Lower lobe of right lung (tissue), 2 donors: ENCODE measurements at regions not wholly inside any gene's neighbourhood (a gene's known extent, or its start where the extent isn't known, plus 50 kb on each side); places are given as distances from the start of the nearest gene placed in this dataset.
A peak's percentile ranks its signal among the peaks of the same experiment; 100 is the strongest.

Source experiments
- ATAC-seq, 2 donors: fragments of 200-7000 bp; cut with Tn5 transposase; one replicate each; pipeline ENCODE4 v1.9.1; 2020 to 2022; ENCODE audit warnings: mild to moderate bottlenecking in 2 of 2, moderate library complexity in 2 of 2
- DNase-seq: peaks from one replicate; pipeline ENCODE4 v3.0.0-alpha.2; 2020
- H3K27ac ChIP-seq: fragments of 200-600 bp; one replicate; pipeline ENCODE4 v1.8.0; 2022
- H3K27me3 ChIP-seq: fragments of 200-600 bp; one replicate; pipeline ENCODE4 v1.8.0; 2022; ENCODE audit warnings: low read depth
- H3K36me3 ChIP-seq: fragments of 200-600 bp; one replicate; pipeline ENCODE4 v1.8.0; 2022; ENCODE audit warnings: mild to moderate bottlenecking
- H3K4me1 ChIP-seq: fragments of 200-600 bp; one replicate; pipeline ENCODE4 v1.8.0; 2022
- H3K4me3 ChIP-seq: fragments of 200-600 bp; one replicate; pipeline ENCODE4 v1.8.0; 2022; ENCODE audit warnings: mild to moderate bottlenecking
- H3K9me3 ChIP-seq: fragments of 200-600 bp; one replicate; pipeline ENCODE4 v1.8.0; 2022
- intact Hi-C: fragments of 100-400 bp; cut with DNase I; formaldehyde crosslinking; loops from one replicate; pipeline ENCODE4 v1.11.0; 2022
- TF ChIP-seq, protein P1 (sequence below): fragments of 200-600 bp; IDR thresholded peaks from one replicate; pipeline ENCODE4 v1.8.0; 2022; ENCODE audit warnings: antibody characterized with exemption, mild to moderate bottlenecking
- donor health status: DM: no; HTN: yes; CAD: no; lungs with severe emphysema.

DNA sequence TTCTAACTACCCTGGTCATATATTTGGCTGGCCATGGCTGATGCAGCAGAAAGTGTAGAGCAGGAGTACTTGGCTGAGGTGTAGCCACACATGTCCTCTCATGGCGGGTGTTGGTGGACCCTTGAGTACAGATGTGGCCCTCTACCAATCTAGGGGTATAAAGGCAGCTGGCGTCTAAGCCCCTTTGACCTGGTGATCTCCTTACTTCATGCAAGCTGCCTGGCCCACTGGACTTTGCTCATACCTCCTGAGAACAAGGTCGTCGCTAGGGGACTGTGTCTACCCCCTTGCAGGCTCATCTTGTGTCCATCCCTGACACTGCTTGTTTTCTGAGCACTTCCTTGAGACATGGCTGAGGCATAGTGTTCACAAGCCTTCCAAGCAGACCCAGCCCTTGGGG lies 287.8 kb downstream of the RPS24 start:
- ATAC-seq (no peak), DNase-seq (no peak)
- Histone ChIP-seq H3K9me3 (peaks cover 11% of the 10 kb centered on the region), H3K4me3 (no peak overlapping the region), H3K36me3 (no peaks in the 10 kb centered on the region), H3K4me1 (peaks cover 8% of the 10 kb centered on the region), H3K27ac (no peak overlapping the region), H3K27me3 (no peaks in the 10 kb centered on the region)
- intact Hi-C loops = no loop called here
- TF ChIP-seq, protein P1, sequence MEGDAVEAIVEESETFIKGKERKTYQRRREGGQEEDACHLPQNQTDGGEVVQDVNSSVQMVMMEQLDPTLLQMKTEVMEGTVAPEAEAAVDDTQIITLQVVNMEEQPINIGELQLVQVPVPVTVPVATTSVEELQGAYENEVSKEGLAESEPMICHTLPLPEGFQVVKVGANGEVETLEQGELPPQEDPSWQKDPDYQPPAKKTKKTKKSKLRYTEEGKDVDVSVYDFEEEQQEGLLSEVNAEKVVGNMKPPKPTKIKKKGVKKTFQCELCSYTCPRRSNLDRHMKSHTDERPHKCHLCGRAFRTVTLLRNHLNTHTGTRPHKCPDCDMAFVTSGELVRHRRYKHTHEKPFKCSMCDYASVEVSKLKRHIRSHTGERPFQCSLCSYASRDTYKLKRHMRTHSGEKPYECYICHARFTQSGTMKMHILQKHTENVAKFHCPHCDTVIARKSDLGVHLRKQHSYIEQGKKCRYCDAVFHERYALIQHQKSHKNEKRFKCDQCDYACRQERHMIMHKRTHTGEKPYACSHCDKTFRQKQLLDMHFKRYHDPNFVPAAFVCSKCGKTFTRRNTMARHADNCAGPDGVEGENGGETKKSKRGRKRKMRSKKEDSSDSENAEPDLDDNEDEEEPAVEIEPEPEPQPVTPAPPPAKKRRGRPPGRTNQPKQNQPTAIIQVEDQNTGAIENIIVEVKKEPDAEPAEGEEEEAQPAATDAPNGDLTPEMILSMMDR = no peak

DNA sequence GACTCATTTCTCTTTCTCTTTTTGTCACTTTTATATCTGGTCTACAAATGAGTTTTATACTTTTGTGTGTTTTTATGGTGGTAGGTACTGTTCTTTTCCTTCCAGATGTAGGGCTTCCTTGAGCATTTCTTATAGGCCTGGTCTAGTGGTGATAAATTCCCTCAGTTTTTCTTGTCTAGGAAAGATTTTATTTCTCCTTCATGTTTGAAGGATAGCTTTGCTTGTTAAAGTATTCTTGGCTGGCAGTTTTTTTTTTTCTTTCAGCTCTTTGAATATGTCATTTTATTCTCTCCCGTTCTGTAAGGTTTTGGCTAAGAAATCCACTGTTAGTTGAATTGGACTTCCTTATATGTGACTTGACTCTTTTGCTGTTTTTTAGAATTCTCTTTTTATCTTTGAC lies 292.7 kb downstream of the RPS24 start:
- Histone ChIP-seq H3K36me3 (no peaks in the 10 kb centered on the region), H3K4me3 (no peak overlapping the region), H3K4me1 (no peaks in the 10 kb centered on the region), H3K27ac (no peak overlapping the region), H3K9me3 (peaks cover 19% of the 10 kb centered on the region), H3K27me3 (no peaks in the 10 kb centered on the region)
- DNase-seq = no peak
- TF ChIP-seq, protein P1 = no peak
- intact Hi-C loops = no loop called here
- ATAC-seq = no peak

DNA sequence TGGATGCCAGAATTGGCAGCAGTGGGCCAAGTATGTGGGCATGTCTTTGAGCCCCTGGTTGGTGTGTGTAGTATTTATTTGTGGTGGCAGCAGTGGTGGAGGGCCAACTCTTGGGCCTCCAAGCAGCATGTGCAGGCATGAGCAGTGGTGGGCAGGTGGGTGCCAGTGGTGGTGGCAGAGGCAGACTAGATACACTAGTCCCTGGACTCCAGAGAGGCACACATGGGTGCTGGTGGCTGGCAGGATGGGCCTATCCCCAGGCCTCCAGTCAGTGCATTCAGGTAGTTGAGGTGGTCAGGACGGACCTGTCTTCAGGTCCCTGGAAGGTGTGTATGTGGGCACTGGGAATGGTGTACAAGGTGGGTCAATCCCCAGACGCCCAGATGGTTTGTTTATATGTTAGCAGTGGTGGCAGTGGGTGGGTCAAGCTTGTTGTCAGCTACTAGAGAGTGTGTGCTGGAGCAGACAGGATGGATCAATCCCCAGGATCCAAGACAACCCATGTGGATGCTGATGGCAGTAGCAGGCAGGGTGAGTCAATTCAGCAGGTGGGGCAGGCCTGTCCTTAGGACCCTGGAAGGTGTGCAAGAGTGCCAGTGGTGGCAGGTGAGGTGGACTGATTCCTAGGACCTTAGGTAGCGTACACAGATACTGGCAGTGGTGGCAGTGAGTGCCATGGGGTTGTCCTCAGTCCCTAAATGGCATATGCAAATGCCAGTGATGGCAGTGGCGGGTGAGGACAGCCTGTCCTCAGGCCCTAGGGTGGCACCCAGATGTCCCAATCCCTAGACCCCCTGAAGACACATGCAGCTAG lies 294.3 kb downstream of the RPS24 start:
- ATAC-seq = peak in 1 of 2 donors; percentile 27
- DNase-seq = no peak
- Histone ChIP-seq H3K27ac (no peak overlapping the region), H3K4me3 (no peak overlapping the region), H3K9me3 (peaks cover 19% of the 10 kb centered on the region), H3K27me3 (no peaks in the 10 kb centered on the region), H3K36me3 (no peaks in the 10 kb centered on the region), H3K4me1 (no peaks in the 10 kb centered on the region)
- TF ChIP-seq, protein P1 = no peak
- intact Hi-C loops = no loop called here

- TF ChIP-seq, protein P1 = no peak
- Histone ChIP-seq H3K9me3 (peaks cover 19% of the 10 kb centered on the region), H3K4me3 (no peak overlapping the region), H3K36me3 (no peaks in the 10 kb centered on the region), H3K27me3 (no peaks in the 10 kb centered on the region), H3K4me1 (no peaks in the 10 kb centered on the region), H3K27ac (no peak overlapping the region)
- peak in 1 of 2 donors; percentile 30 for ATAC-seq
- no peak for DNase-seq
- intact Hi-C loops = no loop called here
Observed at GRCh38 chr10:78328592-78329404, 295.1 kb downstream of the RPS24 start.

GRCh38 chr10:78330884-78331283 lies 297.2 kb downstream of the RPS24 start:
- H3K36me3 ChIP-seq = no peaks in the 10 kb centered on the region
- intact Hi-C loops = no loop called here
- DNase-seq = no peak
- no peak overlapping the region for H3K4me3 ChIP-seq
- ATAC-seq = no peak
- H3K27ac ChIP-seq = no peak overlapping the region
- TF ChIP-seq, protein P1 = no peak
- H3K27me3 ChIP-seq = no peaks in the 10 kb centered on the region
- peaks cover 5% of the 10 kb centered on the region for H3K4me1 ChIP-seq
- peaks cover 14% of the 10 kb centered on the region for H3K9me3 ChIP-seq
